Liver (tissue), 3 donors: ENCODE measurements at regions not wholly inside any gene's neighbourhood (a gene's known extent, or its start where the extent isn't known, plus 50 kb on each side); places are given as distances from the start of the nearest gene placed in this dataset.

Source experiments
- GABPA ChIP-seq, 2 donors: IDR thresholded peaks in 1 of 2; conservative IDR thresholded peaks in 1 of 2; 2 replicates each; pipeline ENCODE4 v1.6.1; 2016; ENCODE audit warnings: antibody characterized with exemption in 2 of 2, mild to moderate bottlenecking in 1 of 2, moderate library complexity in 1 of 2
- RAD21 ChIP-seq, 2 donors: IDR thresholded peaks; 2 replicates each; pipeline ENCODE4 v1.6.1; 2016; ENCODE audit warnings: antibody characterized with exemption in 2 of 2, mild to moderate bottlenecking in 2 of 2
- TF ChIP-seq, protein P1 (sequence below): IDR thresholded peaks from 2 replicates; pipeline ENCODE4 v1.6.1; 2016; ENCODE audit warnings: antibody characterized with exemption, mild to moderate bottlenecking
- TF ChIP-seq, protein P2 (sequence below): fragments of 150-350 bp; IDR thresholded peaks from 2 replicates; pipeline ENCODE4 v1.5.1; 2017; ENCODE audit warnings: improper control_type of control experiment, low read depth, low read length; ENCODE audit not compliant: missing input control
- donor health status: healthy.
- donor health status: healthy.

DNA sequence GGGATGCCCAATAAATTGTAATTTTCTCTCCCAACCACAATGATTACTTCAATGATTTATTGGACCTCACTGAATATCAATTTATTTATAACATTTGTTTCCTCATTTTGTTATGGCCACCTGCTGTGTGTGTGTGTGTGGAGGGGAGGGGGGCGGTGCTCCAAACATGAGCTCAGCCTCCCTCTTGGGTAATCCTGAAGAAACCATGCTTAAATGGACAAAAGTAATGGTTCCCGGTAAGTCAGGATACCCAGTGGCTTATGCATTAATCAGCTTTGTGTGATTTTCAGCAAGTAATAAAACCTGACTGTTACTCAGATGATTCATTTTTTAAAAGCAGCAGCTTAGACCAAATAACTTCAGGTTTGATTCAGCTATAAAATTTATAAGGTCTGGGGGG lies 495.1 kb upstream of the MEX3C start:
- no peak for TF ChIP-seq RAD21 (IDR thresholded peaks at IDR 0.05)
- TF ChIP-seq, protein P1, sequence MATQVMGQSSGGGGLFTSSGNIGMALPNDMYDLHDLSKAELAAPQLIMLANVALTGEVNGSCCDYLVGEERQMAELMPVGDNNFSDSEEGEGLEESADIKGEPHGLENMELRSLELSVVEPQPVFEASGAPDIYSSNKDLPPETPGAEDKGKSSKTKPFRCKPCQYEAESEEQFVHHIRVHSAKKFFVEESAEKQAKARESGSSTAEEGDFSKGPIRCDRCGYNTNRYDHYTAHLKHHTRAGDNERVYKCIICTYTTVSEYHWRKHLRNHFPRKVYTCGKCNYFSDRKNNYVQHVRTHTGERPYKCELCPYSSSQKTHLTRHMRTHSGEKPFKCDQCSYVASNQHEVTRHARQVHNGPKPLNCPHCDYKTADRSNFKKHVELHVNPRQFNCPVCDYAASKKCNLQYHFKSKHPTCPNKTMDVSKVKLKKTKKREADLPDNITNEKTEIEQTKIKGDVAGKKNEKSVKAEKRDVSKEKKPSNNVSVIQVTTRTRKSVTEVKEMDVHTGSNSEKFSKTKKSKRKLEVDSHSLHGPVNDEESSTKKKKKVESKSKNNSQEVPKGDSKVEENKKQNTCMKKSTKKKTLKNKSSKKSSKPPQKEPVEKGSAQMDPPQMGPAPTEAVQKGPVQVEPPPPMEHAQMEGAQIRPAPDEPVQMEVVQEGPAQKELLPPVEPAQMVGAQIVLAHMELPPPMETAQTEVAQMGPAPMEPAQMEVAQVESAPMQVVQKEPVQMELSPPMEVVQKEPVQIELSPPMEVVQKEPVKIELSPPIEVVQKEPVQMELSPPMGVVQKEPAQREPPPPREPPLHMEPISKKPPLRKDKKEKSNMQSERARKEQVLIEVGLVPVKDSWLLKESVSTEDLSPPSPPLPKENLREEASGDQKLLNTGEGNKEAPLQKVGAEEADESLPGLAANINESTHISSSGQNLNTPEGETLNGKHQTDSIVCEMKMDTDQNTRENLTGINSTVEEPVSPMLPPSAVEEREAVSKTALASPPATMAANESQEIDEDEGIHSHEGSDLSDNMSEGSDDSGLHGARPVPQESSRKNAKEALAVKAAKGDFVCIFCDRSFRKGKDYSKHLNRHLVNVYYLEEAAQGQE = no peak
- TF ChIP-seq, protein P2, sequence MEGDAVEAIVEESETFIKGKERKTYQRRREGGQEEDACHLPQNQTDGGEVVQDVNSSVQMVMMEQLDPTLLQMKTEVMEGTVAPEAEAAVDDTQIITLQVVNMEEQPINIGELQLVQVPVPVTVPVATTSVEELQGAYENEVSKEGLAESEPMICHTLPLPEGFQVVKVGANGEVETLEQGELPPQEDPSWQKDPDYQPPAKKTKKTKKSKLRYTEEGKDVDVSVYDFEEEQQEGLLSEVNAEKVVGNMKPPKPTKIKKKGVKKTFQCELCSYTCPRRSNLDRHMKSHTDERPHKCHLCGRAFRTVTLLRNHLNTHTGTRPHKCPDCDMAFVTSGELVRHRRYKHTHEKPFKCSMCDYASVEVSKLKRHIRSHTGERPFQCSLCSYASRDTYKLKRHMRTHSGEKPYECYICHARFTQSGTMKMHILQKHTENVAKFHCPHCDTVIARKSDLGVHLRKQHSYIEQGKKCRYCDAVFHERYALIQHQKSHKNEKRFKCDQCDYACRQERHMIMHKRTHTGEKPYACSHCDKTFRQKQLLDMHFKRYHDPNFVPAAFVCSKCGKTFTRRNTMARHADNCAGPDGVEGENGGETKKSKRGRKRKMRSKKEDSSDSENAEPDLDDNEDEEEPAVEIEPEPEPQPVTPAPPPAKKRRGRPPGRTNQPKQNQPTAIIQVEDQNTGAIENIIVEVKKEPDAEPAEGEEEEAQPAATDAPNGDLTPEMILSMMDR = no peak
- TF ChIP-seq GABPA (IDR thresholded peaks at IDR 0.05 in 1 of 2, conservative IDR thresholded peaks at IDR 0.05 in 1 of 2) = no peak
